Endothelial cell of umbilical vein (primary cell): ENCODE measurements at regions not wholly inside any gene's neighbourhood (a gene's known extent, or its start where the extent isn't known, plus 50 kb on each side); places are given as distances from the start of the nearest gene placed in this dataset.

Source experiments
- BruUV-seq: library from RNA; stranded (reverse); fragments of 400-500 nt; replicated peaks from 2 replicates; lab custom pipeline; 2021; lab: Mats Ljungman, UMichigan
- CTCF ChIA-PET: fragments of 300-600, 350-600 bp; sonication (Branson Sonifier 250); formaldehyde crosslinking; loops from one replicate; lab custom pipeline; 2021; ENCODE audit warnings: antibody characterized with exemption, inconsistent platforms; lab: Charles Lee
- POLR2A ChIA-PET: fragments of 300-600, 350-600 bp; sonication (Branson Sonifier 250); formaldehyde crosslinking; loops from one replicate; lab custom pipeline; 2021; ENCODE audit warnings: antibody characterized with exemption, inconsistent platforms; lab: Charles Lee
- DNase-seq: peaks from one replicate; pipeline ENCODE4 v3.0.0-alpha.2; 2011; ENCODE audit warnings: low read depth, low spot score
- FAIRE-seq: peaks from 2 replicates; lab custom pipeline; 2011; peaks lifted over from hg19 to GRCh38; lab: Jason Lieb, UNC
- H2AFZ ChIP-seq: 2 replicates; pipeline ENCODE4 v1.6.0; 2012; ENCODE audit warnings: low read depth, low read length, control low read depth, inconsistent platforms
- H3K27ac ChIP-seq: 2 replicates; pipeline ENCODE4 v1.5.1; 2011; ENCODE audit warnings: low read depth, mild to moderate bottlenecking, control low read depth, low read length, moderate library complexity; ENCODE audit not compliant: insufficient read depth
- H3K27me3 ChIP-seq, 2 experiments: 2 replicates each; pipeline versions ENCODE4 v1.6.0 to v1.6.1; 2011; ENCODE audit warnings: low read length in 2 of 2, mixed read lengths in 1 of 2; ENCODE audit not compliant: control insufficient read depth in 2 of 2, insufficient read depth in 2 of 2
- H3K36me3 ChIP-seq, 2 experiments: 2 replicates in 1 of 2; 3 replicates in 1 of 2; pipeline ENCODE4 v1.5.1; 2011; ENCODE audit warnings: low read length in 2 of 2, mild to moderate bottlenecking in 1 of 2, moderate library complexity in 1 of 2; ENCODE audit not compliant: control insufficient read depth in 2 of 2, insufficient read depth in 2 of 2; ENCODE audit errors: extremely low read depth in 1 of 2
- H3K4me1 ChIP-seq: 3 replicates; pipeline ENCODE4 v1.5.1; 2011; ENCODE audit warnings: mild to moderate bottlenecking, low read length; ENCODE audit not compliant: control insufficient read depth, insufficient read depth; ENCODE audit errors: extremely low read depth
- H3K4me2 ChIP-seq: 2 replicates; pipeline ENCODE4 v1.6.1; 2011; ENCODE audit warnings: low read length, control low read depth, mixed read lengths; ENCODE audit not compliant: insufficient read depth
- H3K4me3 ChIP-seq, 3 experiments: fragments of 200-600 bp in 1 of 3; sonication (generic), shearing (Covaris generic) in 1 of 3; replicated peaks in 1 of 3; 2 replicates each; pipeline ENCODE4 v1.5.1; 2011 to 2016; ENCODE audit warnings: control low read depth in 3 of 3, low read length in 3 of 3, mild to moderate bottlenecking in 2 of 3, inconsistent platforms in 1 of 3, low read depth in 1 of 3, moderate library complexity in 1 of 3; ENCODE audit not compliant: insufficient read depth in 1 of 3
- H3K79me2 ChIP-seq: 2 replicates; pipeline ENCODE4 v1.6.0; 2012; ENCODE audit warnings: low read length, inconsistent platforms; ENCODE audit not compliant: control insufficient read depth, insufficient read depth
- H3K9ac ChIP-seq: replicated peaks from 2 replicates; pipeline ENCODE3; 2011; ENCODE audit warnings: low read length, control low read depth; ENCODE audit not compliant: insufficient read depth; ENCODE audit errors: extremely low read depth
- H3K9me1 ChIP-seq: replicated peaks from 3 replicates; pipeline ENCODE4 v1.6.0; 2011; ENCODE audit warnings: mild to moderate bottlenecking, low read length; ENCODE audit not compliant: control insufficient read depth, insufficient read depth; ENCODE audit errors: extremely low read depth
- H3K9me3 ChIP-seq: replicated peaks from 2 replicates; pipeline ENCODE4 v1.5.1; 2012; ENCODE audit warnings: low read length, inconsistent platforms; ENCODE audit not compliant: control insufficient read depth, insufficient read depth
- H4K20me1 ChIP-seq: replicated peaks from 2 replicates; pipeline ENCODE3; 2011; ENCODE audit warnings: mild to moderate bottlenecking, low read length; ENCODE audit not compliant: control insufficient read depth, insufficient read depth; ENCODE audit errors: extremely low read depth
- EZH2 ChIP-seq: IDR thresholded peaks from 2 replicates; pipeline ENCODE4 v1.6.1; 2012; ENCODE audit warnings: borderline replicate concordance, low read depth, mild to moderate bottlenecking, moderate library complexity, low read length, inconsistent platforms; ENCODE audit not compliant: severe bottlenecking
- FOS ChIP-seq: IDR thresholded peaks from 2 replicates; pipeline ENCODE4 v1.6.1; 2011; ENCODE audit warnings: mild to moderate bottlenecking, low read length, moderate library complexity, borderline replicate concordance; ENCODE audit not compliant: insufficient read depth
- GATA2 ChIP-seq: IDR thresholded peaks from 2 replicates; pipeline ENCODE4 v1.7.0; 2011; ENCODE audit warnings: low read depth, mild to moderate bottlenecking, moderate library complexity, mixed read lengths, low read length; ENCODE audit not compliant: insufficient read length, insufficient read depth
- JUN ChIP-seq: IDR thresholded peaks from 2 replicates; pipeline ENCODE4 v1.6.1; 2011; ENCODE audit warnings: borderline replicate concordance, low read depth; ENCODE audit not compliant: insufficient read length, insufficient read depth
- POLR2A ChIP-seq: IDR thresholded peaks from 2 replicates; pipeline ENCODE4 v1.6.1; 2012; ENCODE audit warnings: low read depth, mild to moderate bottlenecking, control low read depth, low read length
- POLR2AphosphoS5 ChIP-seq: IDR thresholded peaks from 2 replicates; pipeline ENCODE4 v1.6.1; 2012; ENCODE audit warnings: low read depth, mild to moderate bottlenecking, control low read depth, low read length, moderate library complexity; ENCODE audit not compliant: insufficient read depth
- dilution Hi-C: fragments of 300-500 bp; cut with MboI; formaldehyde crosslinking; loops from one replicate; pipeline ENCODE4 v1.15.0; 2019; ENCODE audit warnings: low sequenced_read_pairs; ENCODE audit not compliant: extremely low pct_ligation_motif_present
- intact Hi-C: fragments of 100-400 bp; cut with micrococcal nuclease; formaldehyde crosslinking; loops from one replicate; pipeline ENCODE4 v1.10.0; 2022
- TF ChIP-seq, protein P1 (sequence below): IDR thresholded peaks from 2 replicates; pipeline ENCODE4 v1.6.1; 2011; ENCODE audit not compliant: insufficient read depth, insufficient read length
- TF ChIP-seq, protein P2 (sequence below), 2 donors: IDR thresholded peaks; 1 replicate in 1 of 2; 2 replicates in 1 of 2; pipeline ENCODE4 v1.5.1; 2011; ENCODE audit warnings: low read length in 2 of 2, mild to moderate bottlenecking in 2 of 2, moderate library complexity in 2 of 2, control low read depth in 1 of 2, inconsistent platforms in 1 of 2, low read depth in 1 of 2; ENCODE audit not compliant: insufficient read depth in 1 of 2; ENCODE audit errors: extremely low read depth in 1 of 2

DNA sequence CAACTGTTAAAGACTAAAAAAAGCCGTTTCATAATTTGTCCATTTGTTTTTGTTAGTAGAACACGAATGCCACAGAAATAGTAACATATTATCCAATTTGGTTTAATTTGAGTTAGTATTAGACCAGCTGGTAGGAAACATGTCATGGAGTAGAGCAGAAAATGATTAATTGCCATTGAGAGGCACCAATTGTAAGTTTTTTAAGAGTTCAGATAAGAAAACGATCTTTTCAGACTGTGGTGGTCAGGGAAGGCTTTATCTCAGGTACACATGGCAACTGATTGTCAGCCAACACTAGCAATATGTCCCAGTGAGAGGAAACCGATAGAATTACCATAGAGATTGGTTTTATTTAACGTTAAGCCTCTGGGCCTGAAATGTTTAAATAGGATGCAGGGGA lies 438.2 kb upstream of the MAP2 start:
- dilution Hi-C loops: no loop called here
- no peaks in the 10 kb centered on the region for H3K36me3 ChIP-seq
- H3K27ac ChIP-seq: no peak overlapping the region
- intact Hi-C loops: no loop called here
- no peak for DNase-seq
- no peak overlapping the region for H3K4me2 ChIP-seq
- H3K27me3 ChIP-seq: no peaks in the 10 kb centered on the region
- no peak for FAIRE-seq
- CTCF ChIA-PET: no interaction called here
- TF ChIP-seq, protein P1, sequence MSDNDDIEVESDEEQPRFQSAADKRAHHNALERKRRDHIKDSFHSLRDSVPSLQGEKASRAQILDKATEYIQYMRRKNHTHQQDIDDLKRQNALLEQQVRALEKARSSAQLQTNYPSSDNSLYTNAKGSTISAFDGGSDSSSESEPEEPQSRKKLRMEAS: no peak
- TF ChIP-seq, protein P2, sequence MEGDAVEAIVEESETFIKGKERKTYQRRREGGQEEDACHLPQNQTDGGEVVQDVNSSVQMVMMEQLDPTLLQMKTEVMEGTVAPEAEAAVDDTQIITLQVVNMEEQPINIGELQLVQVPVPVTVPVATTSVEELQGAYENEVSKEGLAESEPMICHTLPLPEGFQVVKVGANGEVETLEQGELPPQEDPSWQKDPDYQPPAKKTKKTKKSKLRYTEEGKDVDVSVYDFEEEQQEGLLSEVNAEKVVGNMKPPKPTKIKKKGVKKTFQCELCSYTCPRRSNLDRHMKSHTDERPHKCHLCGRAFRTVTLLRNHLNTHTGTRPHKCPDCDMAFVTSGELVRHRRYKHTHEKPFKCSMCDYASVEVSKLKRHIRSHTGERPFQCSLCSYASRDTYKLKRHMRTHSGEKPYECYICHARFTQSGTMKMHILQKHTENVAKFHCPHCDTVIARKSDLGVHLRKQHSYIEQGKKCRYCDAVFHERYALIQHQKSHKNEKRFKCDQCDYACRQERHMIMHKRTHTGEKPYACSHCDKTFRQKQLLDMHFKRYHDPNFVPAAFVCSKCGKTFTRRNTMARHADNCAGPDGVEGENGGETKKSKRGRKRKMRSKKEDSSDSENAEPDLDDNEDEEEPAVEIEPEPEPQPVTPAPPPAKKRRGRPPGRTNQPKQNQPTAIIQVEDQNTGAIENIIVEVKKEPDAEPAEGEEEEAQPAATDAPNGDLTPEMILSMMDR (IDR thresholded peaks at IDR 0.05; ENCODE audit: extremely low read depth in 1 of 2, insufficient read depth in 1 of 2, low read depth in 1 of 2, low read length in 2 of 2): no peak
- no peak for TF ChIP-seq POLR2AphosphoS5
- no peak for TF ChIP-seq FOS
- no peak for TF ChIP-seq POLR2A
- no peak for TF ChIP-seq GATA2
- no peak for TF ChIP-seq EZH2
- TF ChIP-seq JUN: no peak
- no peak overlapping the region for H2AFZ ChIP-seq
- H3K79me2 ChIP-seq: no peaks in the 10 kb centered on the region
- H3K9ac ChIP-seq: no peak overlapping the region
- POLR2A ChIA-PET: no interaction called here
- no peaks in the 10 kb centered on the region for H4K20me1 ChIP-seq
- no TSS peak for BruUV-seq
- no peak overlapping the region for H3K4me3 ChIP-seq
- no peaks in the 10 kb centered on the region for H3K4me1 ChIP-seq
- no peaks in the 10 kb centered on the region for H3K9me3 ChIP-seq
- no peaks in the 10 kb centered on the region for H3K9me1 ChIP-seq
